ENCODE measurements at regions not wholly inside any gene's neighbourhood (a gene's known extent, or its start where the extent isn't known, plus 50 kb on each side); places are given as distances from the start of the nearest gene placed in this dataset.

GRCh38 chr2:8447610-8448221 lies 234.1 kb upstream of the ID2 start:
- H3K27ac Mint-ChIP-seq (ENCODE audit: unreplicated experiment) = no peak overlapping the region
- H3K27me3 Mint-ChIP-seq (ENCODE audit: unreplicated experiment) = peaks cover 2% of the 10 kb centered on the region
- no peaks in the 10 kb centered on the region for H3K9me3 Mint-ChIP-seq (ENCODE audit: unreplicated experiment)
- no peak overlapping the region for H3K4me3 Mint-ChIP-seq (ENCODE audit: unreplicated experiment)
- H3K36me3 Mint-ChIP-seq (ENCODE audit: unreplicated experiment) = peaks cover 5% of the 10 kb centered on the region
- TF ChIP-seq, protein P1, sequence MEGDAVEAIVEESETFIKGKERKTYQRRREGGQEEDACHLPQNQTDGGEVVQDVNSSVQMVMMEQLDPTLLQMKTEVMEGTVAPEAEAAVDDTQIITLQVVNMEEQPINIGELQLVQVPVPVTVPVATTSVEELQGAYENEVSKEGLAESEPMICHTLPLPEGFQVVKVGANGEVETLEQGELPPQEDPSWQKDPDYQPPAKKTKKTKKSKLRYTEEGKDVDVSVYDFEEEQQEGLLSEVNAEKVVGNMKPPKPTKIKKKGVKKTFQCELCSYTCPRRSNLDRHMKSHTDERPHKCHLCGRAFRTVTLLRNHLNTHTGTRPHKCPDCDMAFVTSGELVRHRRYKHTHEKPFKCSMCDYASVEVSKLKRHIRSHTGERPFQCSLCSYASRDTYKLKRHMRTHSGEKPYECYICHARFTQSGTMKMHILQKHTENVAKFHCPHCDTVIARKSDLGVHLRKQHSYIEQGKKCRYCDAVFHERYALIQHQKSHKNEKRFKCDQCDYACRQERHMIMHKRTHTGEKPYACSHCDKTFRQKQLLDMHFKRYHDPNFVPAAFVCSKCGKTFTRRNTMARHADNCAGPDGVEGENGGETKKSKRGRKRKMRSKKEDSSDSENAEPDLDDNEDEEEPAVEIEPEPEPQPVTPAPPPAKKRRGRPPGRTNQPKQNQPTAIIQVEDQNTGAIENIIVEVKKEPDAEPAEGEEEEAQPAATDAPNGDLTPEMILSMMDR (IDR thresholded peaks at IDR 0.05; ENCODE audit: partially characterized antibody, unreplicated experiment) = no peak
- DNase-seq = no peak
- H3K4me1 Mint-ChIP-seq (ENCODE audit: low read depth, unreplicated experiment) = no peaks in the 10 kb centered on the region

- H3K9me3 Mint-ChIP-seq (ENCODE audit: unreplicated experiment) = no peaks in the 10 kb centered on the region
- peaks cover 5% of the 10 kb centered on the region for H3K36me3 Mint-ChIP-seq (ENCODE audit: unreplicated experiment)
Observed at GRCh38 chr2:8448824-8449556, 232.9 kb upstream of the ID2 start.

DNA sequence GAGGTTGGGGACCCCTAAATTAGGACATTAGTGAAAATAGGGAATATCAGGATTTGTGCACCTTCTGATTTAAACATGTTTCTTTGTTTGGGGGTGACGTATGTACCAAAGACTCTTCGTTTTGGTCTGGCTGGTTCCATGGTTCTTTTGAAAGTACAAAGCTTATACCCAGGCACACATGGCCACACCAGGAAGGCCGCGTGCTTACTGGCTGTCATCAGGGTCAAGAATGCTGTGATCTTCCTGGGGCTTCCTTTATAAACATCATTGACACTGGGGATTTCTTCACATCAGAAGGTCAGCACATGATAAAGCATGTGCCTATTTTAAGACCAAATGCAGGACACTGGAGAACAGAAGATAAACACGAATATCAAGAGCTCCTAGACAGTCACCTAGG lies 230.6 kb upstream of the ID2 start:
- Mint-ChIP-seq H3K27ac (ENCODE audit: unreplicated experiment) (no peak overlapping the region), H3K4me3 (ENCODE audit: unreplicated experiment) (no peak overlapping the region), H3K36me3 (ENCODE audit: unreplicated experiment) (peaks cover 5% of the 10 kb centered on the region), H3K27me3 (ENCODE audit: unreplicated experiment) (peaks cover 2% of the 10 kb centered on the region), H3K4me1 (ENCODE audit: low read depth, unreplicated experiment) (no peaks in the 10 kb centered on the region), H3K9me3 (ENCODE audit: unreplicated experiment) (peaks cover 2% of the 10 kb centered on the region)
- TF ChIP-seq, protein P1 (IDR thresholded peaks at IDR 0.05; ENCODE audit: partially characterized antibody, unreplicated experiment) = no peak
- DNase-seq = no peak

More at GRCh38 chr2:8448824-8449556, 232.9 kb upstream of the ID2 start:
- no peak overlapping the region for H3K27ac Mint-ChIP-seq (ENCODE audit: unreplicated experiment)
- no peak overlapping the region for H3K4me3 Mint-ChIP-seq (ENCODE audit: unreplicated experiment)
- no peak for DNase-seq
- H3K27me3 Mint-ChIP-seq (ENCODE audit: unreplicated experiment) = peaks cover 2% of the 10 kb centered on the region
- H3K4me1 Mint-ChIP-seq (ENCODE audit: low read depth, unreplicated experiment) = no peaks in the 10 kb centered on the region
- TF ChIP-seq, protein P1 (IDR thresholded peaks at IDR 0.05; ENCODE audit: partially characterized antibody, unreplicated experiment) = no peak

DNA sequence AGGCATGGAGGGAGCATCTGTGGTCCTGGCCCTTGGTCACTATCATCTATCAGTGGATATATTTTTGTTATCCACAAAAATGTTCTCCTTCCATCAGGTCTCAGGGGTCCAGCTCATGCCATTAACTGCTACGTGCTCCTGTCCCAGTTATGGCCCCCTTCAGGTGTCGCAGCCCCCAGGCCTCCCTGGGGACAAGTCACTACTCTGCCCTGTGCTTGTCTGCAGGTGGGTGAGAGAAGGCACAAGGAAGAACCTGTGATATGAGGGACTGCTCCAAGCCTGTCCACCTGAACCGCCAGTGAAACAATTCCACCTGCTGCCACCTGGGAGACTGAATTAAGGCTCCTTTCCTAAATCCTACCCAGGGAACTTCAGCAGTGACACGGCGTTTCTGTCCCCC lies 229.6 kb upstream of the ID2 start:
- no peak for DNase-seq
- Mint-ChIP-seq H3K27me3 (ENCODE audit: unreplicated experiment) (peaks cover 2% of the 10 kb centered on the region), H3K27ac (ENCODE audit: unreplicated experiment) (no peak overlapping the region), H3K9me3 (ENCODE audit: unreplicated experiment) (peaks cover 2% of the 10 kb centered on the region), H3K36me3 (ENCODE audit: unreplicated experiment) (peaks cover 5% of the 10 kb centered on the region), H3K4me1 (ENCODE audit: low read depth, unreplicated experiment) (no peaks in the 10 kb centered on the region), H3K4me3 (ENCODE audit: unreplicated experiment) (no peak overlapping the region)
- TF ChIP-seq, protein P1 (IDR thresholded peaks at IDR 0.05; ENCODE audit: partially characterized antibody, unreplicated experiment) = no peak
